ENCODE measurements at regions not wholly inside any gene's neighbourhood (a gene's known extent, or its start where the extent isn't known, plus 50 kb on each side); places are given as distances from the start of the nearest gene placed in this dataset.
"Not testable (repeated sequence)": the region's sequence is repeated elsewhere in the genome, so short reads cannot be mapped to it uniquely, and the experiment has no call there.

- no peak for DNase-seq
Observed at GRCh38 chr10:117492504-117492903, 50.0 kb upstream of the EMX2 start.

- DNase-seq: no peak
Observed at GRCh38 chr10:117488004-117488403, 54.5 kb upstream of the EMX2 start.

- DNase-seq: no peak
Observed at GRCh38 chr10:117486606-117487005, 55.9 kb upstream of the EMX2 start.

DNA sequence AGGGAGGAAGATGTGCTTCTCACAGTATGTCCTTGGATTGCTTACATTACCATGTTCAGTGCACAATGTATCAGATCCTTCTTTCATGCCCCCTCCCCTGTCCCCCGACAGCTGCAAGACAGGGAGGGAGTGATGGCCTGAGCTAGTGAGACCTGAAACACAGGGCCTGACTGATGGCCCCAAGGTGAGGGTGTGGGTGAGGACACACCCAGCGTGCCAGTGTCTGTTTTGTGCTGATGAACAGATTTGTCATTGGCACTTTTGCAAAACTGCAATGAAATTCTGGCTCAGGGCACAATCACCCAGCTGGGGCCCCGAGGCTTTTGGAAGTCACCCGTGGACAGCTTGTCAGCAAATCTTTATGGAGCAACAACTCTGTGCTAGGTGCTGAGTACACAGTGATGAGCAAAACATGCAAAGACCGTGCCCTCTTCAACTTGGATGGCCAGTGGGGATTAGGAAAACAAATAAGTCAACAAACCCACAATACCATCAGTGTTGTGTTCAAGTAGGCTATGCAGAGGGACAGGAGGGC lies 59.4 kb upstream of the EMX2 start:
- no peak for DNase-seq

- DNase-seq: not testable (repeated sequence)
Observed at GRCh38 chr10:117481011-117481410, 61.5 kb upstream of the EMX2 start.

GRCh38 chr10:117480097-117480496 lies 62.4 kb upstream of the EMX2 start:
- DNase-seq: no peak

DNA sequence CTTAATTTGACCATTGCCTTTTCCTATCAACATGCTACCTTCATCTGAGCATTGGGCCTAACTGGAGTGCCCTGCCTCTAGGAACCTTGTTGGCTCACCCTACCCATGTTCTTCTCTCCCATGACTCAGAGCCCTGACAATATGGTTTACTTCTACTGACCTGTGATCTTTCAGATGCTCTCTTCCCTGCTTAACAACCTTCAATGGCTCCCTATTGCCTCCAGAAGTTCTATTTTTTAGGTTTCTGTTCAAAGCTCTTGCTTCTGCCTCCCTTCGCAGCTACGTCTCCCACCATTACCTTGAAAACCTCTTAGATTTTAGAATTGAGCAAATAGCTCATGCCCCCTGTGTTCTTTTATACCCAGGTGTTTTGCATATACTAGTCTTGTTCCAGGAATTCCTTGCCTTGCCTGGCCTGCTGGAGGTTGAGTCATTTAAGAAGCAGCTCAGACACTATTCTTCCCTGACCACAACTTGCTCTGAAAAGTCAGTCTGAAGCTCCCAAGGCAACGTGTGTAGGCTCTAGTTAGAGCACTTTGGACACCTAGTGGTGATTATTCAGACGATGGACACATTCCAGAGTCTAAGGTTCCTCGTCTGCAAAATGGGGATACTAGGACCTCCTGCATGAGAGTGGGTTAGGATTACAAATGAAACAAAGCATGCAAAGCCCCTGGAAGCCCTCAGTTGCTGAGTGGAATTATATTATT lies 64.4 kb upstream of the EMX2 start:
- DNase-seq: no peak

GRCh38 chr10:117477211-117477947 lies 65.2 kb upstream of the EMX2 start:
- no peak for DNase-seq

GRCh38 chr10:117476716-117477115 lies 65.8 kb upstream of the EMX2 start:
- DNase-seq: no peak

DNA sequence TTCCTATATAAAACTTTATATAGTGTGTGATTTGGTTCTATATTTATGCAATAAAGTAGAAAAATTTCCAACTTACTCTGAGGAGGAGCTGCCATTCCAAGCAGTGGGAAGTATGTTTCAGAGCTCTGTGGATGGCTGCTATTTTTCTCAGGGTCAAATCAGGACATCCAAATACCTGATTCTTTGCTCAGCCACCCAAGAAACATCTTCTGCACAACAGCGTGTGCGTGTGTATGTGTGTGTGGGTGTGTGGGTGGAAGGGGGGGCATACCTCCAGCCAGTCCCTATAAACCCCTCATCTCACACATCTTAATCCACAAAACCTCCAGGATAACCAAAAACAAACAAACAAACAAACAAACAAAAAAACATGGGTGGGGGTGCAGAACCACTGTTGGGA lies 66.3 kb upstream of the EMX2 start:
- no peak for DNase-seq

DNA sequence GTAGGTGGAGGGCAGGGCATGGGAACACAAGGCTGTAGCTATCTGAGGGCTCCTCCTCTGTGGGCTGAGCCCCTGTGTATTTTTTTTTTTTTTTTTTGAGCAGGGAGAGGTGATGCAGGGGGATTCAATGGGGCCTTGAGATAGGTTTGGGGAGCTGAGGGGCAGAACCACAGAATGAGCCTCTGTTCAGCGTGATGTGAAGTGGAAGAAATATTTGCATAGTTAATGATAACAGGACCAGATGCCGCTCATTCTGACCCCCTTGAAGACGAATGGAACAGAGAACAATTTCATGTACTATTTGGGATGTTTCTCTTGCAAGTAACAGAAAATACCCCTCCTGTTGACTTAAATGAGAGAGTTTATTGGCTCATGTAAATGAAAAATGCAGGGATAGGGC lies 69.7 kb upstream of the EMX2 start:
- DNase-seq: no peak

DNA sequence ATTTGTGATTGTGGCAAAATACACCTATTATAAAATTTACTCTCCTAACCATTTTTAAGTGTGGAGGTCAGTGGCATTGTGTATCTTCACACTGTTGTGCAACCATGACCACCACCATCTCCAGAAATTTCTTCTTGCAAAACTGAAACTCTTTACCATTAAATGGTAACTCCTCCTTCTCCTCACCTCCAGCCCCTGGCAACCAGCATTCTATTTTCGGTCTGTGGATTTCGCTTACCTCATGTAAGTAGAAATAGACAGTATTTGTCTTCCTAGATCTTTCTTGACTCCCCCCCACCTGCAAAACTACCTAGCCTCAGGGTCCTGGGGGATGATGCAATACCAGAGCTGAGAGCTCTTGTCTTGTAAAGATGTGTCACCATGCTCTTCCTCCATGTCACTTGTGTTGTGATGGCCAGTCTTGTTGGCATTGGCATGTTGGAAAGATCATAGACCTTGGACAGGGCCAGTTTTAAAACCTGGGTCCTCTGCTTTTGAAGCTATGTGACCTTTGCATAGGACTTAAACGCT lies 71.1 kb upstream of the EMX2 start:
- no peak for DNase-seq

- no peak for DNase-seq
Observed at GRCh38 chr10:117470733-117471132, 71.8 kb upstream of the EMX2 start.

DNA sequence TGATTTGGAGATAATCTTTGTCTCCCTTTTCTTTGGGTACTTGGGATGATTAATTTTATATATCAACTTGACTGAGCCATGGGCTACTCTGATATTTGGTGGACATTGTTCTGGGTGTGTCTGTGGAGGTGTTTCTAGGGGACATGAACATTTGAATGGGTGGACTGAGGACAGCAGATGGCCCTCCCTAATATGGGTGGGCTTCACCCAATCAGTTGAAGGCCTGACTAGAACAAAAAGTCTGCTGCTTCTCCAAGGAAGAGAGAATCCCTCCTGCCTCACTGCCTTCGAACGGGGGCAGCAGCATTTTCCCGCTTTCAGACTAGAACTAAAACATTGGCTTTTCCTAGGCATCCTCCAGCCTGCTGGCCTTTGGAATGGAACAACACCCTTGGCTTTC lies 73.9 kb upstream of the EMX2 start:
- DNase-seq: no peak

- no peak for DNase-seq
Observed at GRCh38 chr10:117464176-117464575, 78.4 kb upstream of the EMX2 start.

- DNase-seq: no peak
Observed at GRCh38 chr10:117463545-117463920, 79.0 kb upstream of the EMX2 start.

DNA sequence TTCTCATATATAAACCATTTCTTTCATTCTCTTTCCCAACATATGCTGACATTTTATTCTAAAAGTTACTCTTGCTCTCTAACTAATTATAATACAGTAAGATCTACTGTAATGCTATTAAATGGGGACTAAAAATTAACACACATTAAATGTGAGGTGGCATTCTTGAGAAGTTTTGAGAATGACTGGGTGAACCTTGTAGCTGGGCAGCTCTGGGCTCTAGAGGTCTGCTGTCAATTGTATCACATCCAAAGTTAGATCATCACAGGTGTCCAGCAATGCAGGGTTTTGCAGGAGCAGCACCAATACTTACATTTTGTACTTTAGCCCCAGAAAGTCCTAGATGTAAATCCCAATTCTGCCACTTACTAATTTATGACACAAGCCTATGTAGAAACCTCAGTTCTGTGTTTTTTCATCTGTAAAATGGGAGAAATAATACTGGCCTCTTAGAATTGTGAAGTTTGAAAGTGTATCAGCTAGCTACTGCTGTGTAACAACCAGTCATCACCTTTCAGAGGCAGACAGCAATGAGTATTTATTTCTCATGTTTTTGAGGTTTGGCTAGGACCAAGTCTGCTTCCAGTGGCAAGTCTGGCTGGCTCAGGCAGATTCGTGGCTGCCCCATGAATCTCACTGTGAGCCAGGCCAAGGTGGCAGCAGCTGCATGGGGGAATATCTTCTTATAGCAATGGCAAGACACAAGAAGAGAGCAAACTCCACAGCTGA lies 79.6 kb upstream of the EMX2 start:
- DNase-seq: no peak

DNA sequence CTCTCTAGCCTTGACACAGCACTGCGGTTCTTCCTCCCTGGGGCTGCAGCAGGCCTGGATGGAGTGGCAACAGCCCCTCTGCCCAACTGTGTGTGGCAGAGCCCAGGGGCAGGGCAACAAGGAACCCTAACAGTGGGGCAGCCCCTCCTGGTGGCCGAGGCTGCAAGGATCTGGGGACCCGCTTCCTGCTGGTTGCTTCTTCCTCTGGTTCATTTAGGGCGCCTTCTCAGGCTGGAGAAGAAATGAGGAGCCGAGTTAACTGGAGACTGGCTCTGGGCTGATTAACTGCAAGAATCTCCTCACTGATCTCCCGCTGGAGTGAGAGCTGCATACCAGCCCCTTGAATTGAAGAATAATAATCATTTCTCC lies 80.1 kb upstream of the EMX2 start:
- DNase-seq: no peak

- DNase-seq: no peak
Observed at GRCh38 chr10:117461766-117462423, 80.7 kb upstream of the EMX2 start.

GRCh38 chr10:117460846-117461765 lies 81.4 kb upstream of the EMX2 start:
- no peak for DNase-seq

- DNase-seq: no peak
Observed at GRCh38 chr10:117458571-117458970, 83.3 kb upstream of the PDZD8 start.

GRCh38 chr10:117457932-117458331 lies 82.7 kb upstream of the PDZD8 start:
- no peak for DNase-seq

Data from inflammatory macrophage treated with lipopolysaccharide for 4 hours (primary cell).